Esophagus squamous epithelium (tissue), 5 donors: ENCODE measurements at regions not wholly inside any gene's neighbourhood (a gene's known extent, or its start where the extent isn't known, plus 50 kb on each side); places are given as distances from the start of the nearest gene placed in this dataset.
"Not testable (repeated sequence)": the region's sequence is repeated elsewhere in the genome, so short reads cannot be mapped to it uniquely, and the experiment has no call there.

Experiments used
- DNase-seq: peaks from one replicate; lab custom pipeline; 2025; lab: John Stamatoyannopoulos, UW
- H3K27ac ChIP-seq, 4 donors: fragments of 200-600 bp; sonication (generic); one replicate each; pipeline ENCODE4 v1.5.1; 2016 to 2019; ENCODE audit warnings: mild to moderate bottlenecking in 1 of 4
- H3K27me3 ChIP-seq, 4 donors: fragments of 200-600 bp; sonication (generic); 1 replicate in 3 of 4; 2 replicates in 1 of 4; pipeline versions ENCODE4 v1.5.1 to v1.6.0; 2017 to 2021; ENCODE audit warnings: antibody characterized with exemption in 1 of 4
- H3K36me3 ChIP-seq, 3 donors: fragments of 200-600 bp; sonication (generic); one replicate each; pipeline ENCODE4 v1.5.1; 2016 to 2019
- H3K4me1 ChIP-seq, 3 donors: fragments of 200-600 bp; sonication (generic); one replicate each; pipeline ENCODE4 v1.5.1; 2017 to 2019
- H3K4me3 ChIP-seq, 4 donors: fragments of 200-600 bp; sonication (generic); 1 replicate in 3 of 4; 2 replicates in 1 of 4; pipeline ENCODE4 v1.5.1; 2016 to 2019; ENCODE audit warnings: mild to moderate bottlenecking in 2 of 4, moderate library complexity in 1 of 4
- H3K9me3 ChIP-seq, 3 donors: fragments of 200-600 bp; sonication (generic); one replicate each; pipeline ENCODE4 v1.5.1; 2016 to 2019
- CTCF ChIP-seq, 6 experiments: fragments of 450-650 bp in 4 of 6; fragments of 200-600 bp in 2 of 6; sonication (generic) in 2 of 6; IDR thresholded peaks; one replicate each; pipeline ENCODE4 v1.5.1; 2016 to 2019; ENCODE audit warnings: antibody characterized with exemption in 6 of 6, mild to moderate bottlenecking in 4 of 6, moderate library complexity in 4 of 6
- POLR2A ChIP-seq, 4 donors: fragments of 450-650 bp; IDR thresholded peaks; one replicate each; pipeline ENCODE4 v1.6.1; 2017; ENCODE audit warnings: antibody characterized with exemption in 4 of 4, mild to moderate bottlenecking in 4 of 4, moderate library complexity in 3 of 4
- WGBS, 2 donors: methylation state at CpG; one replicate each; pipeline ENCODE4 v1.1.5; 2018; 5-methylcytosine and 5-hydroxymethylcytosine counted together
- intact Hi-C: fragments of 100-400 bp; cut with DNase I; formaldehyde crosslinking; loops from one replicate; pipeline ENCODE4 v1.15.0; 2022
- donor health status: DM: yes; HTN: yes; CAD: no.

GRCh38 chr6:21759721-21760120, 166.2 kb downstream of the SOX4 start:
- Histone ChIP-seq H3K27me3 (no peaks in the 10 kb centered on the region), H3K9me3 (no peaks in the 10 kb centered on the region), H3K27ac (no peak overlapping the region), H3K4me3 (no peak overlapping the region), H3K4me1 (peaks cover 0 to 7% (median 0%) of the 10 kb centered on the region in 3 donors), H3K36me3 (no peaks in the 10 kb centered on the region)
- intact Hi-C loops = no loop called here
- 81 to 87% methylated on average over 5 of the region's 5 CpGs for WGBS, 2 donors
- no peak for DNase-seq
- TF ChIP-seq CTCF (IDR thresholded peaks at IDR 0.05) (no peak), POLR2A (IDR thresholded peaks at IDR 0.05) (no peak)

- 96% methylated on average over 8 of the region's 41 CpGs; no CpG with 5 or more reads in 1 of the 2 donors for WGBS, 2 donors
- DNase-seq, H3K9me3 ChIP-seq, H3K27ac ChIP-seq, H3K36me3 ChIP-seq, H3K27me3 ChIP-seq, H3K4me1 ChIP-seq, H3K4me3 ChIP-seq, intact Hi-C loops: not testable (repeated sequence)
These were observed 167.6 kb downstream of the SOX4 start for GRCh38 chr6:21761053-21761730.

- Histone ChIP-seq H3K9me3 (no peaks in the 10 kb centered on the region), H3K27me3 (no peaks in the 10 kb centered on the region), H3K4me3 (no peak overlapping the region), H3K36me3 (no peaks in the 10 kb centered on the region), H3K27ac (no peak overlapping the region), H3K4me1 (peaks cover 0 to 37% (median 12%) of the 10 kb centered on the region in 3 donors)
- TF ChIP-seq CTCF (IDR thresholded peaks at IDR 0.05) (no peak), POLR2A (IDR thresholded peaks at IDR 0.05) (no peak)
- DNase-seq = no peak
- WGBS, 2 donors = 56 to 63% methylated on average over 2 of the region's 2 CpGs
- intact Hi-C loops = no loop called here
These were observed 171.4 kb downstream of the SOX4 start for GRCh38 chr6:21764989-21765388.

- no peak for DNase-seq
- Histone ChIP-seq H3K36me3 (no peaks in the 10 kb centered on the region), H3K27ac (peak overlapping the region in 1 of 4 donors; percentile 60), H3K4me3 (no peak overlapping the region), H3K27me3 (no peaks in the 10 kb centered on the region), H3K9me3 (no peaks in the 10 kb centered on the region), H3K4me1 (peaks cover 0 to 56% (median 14%) of the 10 kb centered on the region in 3 donors)
- 11 to 17% methylated on average over 3 of the region's 3 CpGs for WGBS, 2 donors
- intact Hi-C loops = no loop called here
- TF ChIP-seq POLR2A (IDR thresholded peaks at IDR 0.05) = no peak
- TF ChIP-seq CTCF (IDR thresholded peaks at IDR 0.05) = no peak
These were observed 174.5 kb downstream of the SOX4 start for GRCh38 chr6:21767891-21768648.

- no peaks in the 10 kb centered on the region for H3K9me3 ChIP-seq
- peaks cover 0 to 56% (median 14%) of the 10 kb centered on the region in 3 donors for H3K4me1 ChIP-seq
- TF ChIP-seq CTCF (IDR thresholded peaks at IDR 0.05) = no peak
- no peak for TF ChIP-seq POLR2A (IDR thresholded peaks at IDR 0.05)
- no peaks in the 10 kb centered on the region for H3K27me3 ChIP-seq
- H3K27ac ChIP-seq = peak overlapping the region in 3 of 4 donors; percentile 56 to 69 (median 60)
- no peak for DNase-seq
- H3K36me3 ChIP-seq = no peaks in the 10 kb centered on the region
- intact Hi-C loops = no loop called here
- WGBS, 2 donors = 21 to 31% methylated on average over 2 of the region's 2 CpGs
- H3K4me3 ChIP-seq = no peak overlapping the region
These were observed 175.9 kb downstream of the SOX4 start for GRCh38 chr6:21769405-21769861.
